ENCODE measurements at regions not wholly inside any gene's neighbourhood (a gene's known extent, or its start where the extent isn't known, plus 50 kb on each side); places are given as distances from the start of the nearest gene placed in this dataset.

GRCh38 chr13:106350208-106350607, 185.3 kb downstream of the EFNB2 start:
- no peak for DNase-seq (ENCODE audit: low read depth)

- no peak for DNase-seq (ENCODE audit: low read depth)
Measured at GRCh38 chr13:106349080-106349931, 186.2 kb downstream of the EFNB2 start.

- no peak for DNase-seq (ENCODE audit: low read depth)
Measured at GRCh38 chr13:106348075-106348840, 187.2 kb downstream of the EFNB2 start.

GRCh38 chr13:106344342-106344741, 191.1 kb downstream of the EFNB2 start:
- no peak for DNase-seq (ENCODE audit: low read depth)

- DNase-seq (ENCODE audit: low read depth) = no peak
Measured at GRCh38 chr13:106343836-106344235, 191.6 kb downstream of the EFNB2 start.

GRCh38 chr13:106340249-106340648, 195.2 kb downstream of the EFNB2 start:
- DNase-seq (ENCODE audit: low read depth) = no peak

- DNase-seq (ENCODE audit: low read depth) = no peak
Measured at GRCh38 chr13:106337096-106337850, 198.2 kb downstream of the EFNB2 start.

- DNase-seq (ENCODE audit: low read depth) = no peak
Measured at GRCh38 chr13:106336668-106337067, 198.8 kb downstream of the EFNB2 start.

GRCh38 chr13:106332621-106333020, 202.8 kb downstream of the EFNB2 start:
- no peak for DNase-seq (ENCODE audit: low read depth)

- DNase-seq (ENCODE audit: low read depth) = no peak
Measured at GRCh38 chr13:106331116-106331515, 204.3 kb downstream of the EFNB2 start.

GRCh38 chr13:106329941-106330340, 205.5 kb downstream of the EFNB2 start:
- no peak for DNase-seq (ENCODE audit: low read depth)

GRCh38 chr13:106326751-106327150, 208.7 kb downstream of the EFNB2 start:
- no peak for DNase-seq (ENCODE audit: low read depth)

GRCh38 chr13:106324444-106324843, 211.0 kb downstream of the EFNB2 start:
- no peak for DNase-seq (ENCODE audit: low read depth)

- no peak for DNase-seq (ENCODE audit: low read depth)
Measured at GRCh38 chr13:106322628-106323027, 212.8 kb downstream of the EFNB2 start.

- no peak for DNase-seq (ENCODE audit: low read depth)
Measured at GRCh38 chr13:106318941-106319411, 216.5 kb downstream of the EFNB2 start.

GRCh38 chr13:106314417-106314816, 221.0 kb downstream of the EFNB2 start:
- DNase-seq (ENCODE audit: low read depth) = no peak

GRCh38 chr13:106311004-106311403, 224.5 kb downstream of the EFNB2 start:
- DNase-seq (ENCODE audit: low read depth) = no peak

- DNase-seq (ENCODE audit: low read depth) = no peak
Measured at GRCh38 chr13:106310291-106310865, 225.1 kb downstream of the EFNB2 start.

- DNase-seq (ENCODE audit: low read depth) = no peak
Measured at GRCh38 chr13:106306748-106307277, 228.6 kb downstream of the EFNB2 start.

- no peak for DNase-seq (ENCODE audit: low read depth)
Measured at GRCh38 chr13:106302843-106303242, 232.6 kb downstream of the EFNB2 start.

- DNase-seq (ENCODE audit: low read depth) = no peak
Measured at GRCh38 chr13:106302011-106302410, 233.5 kb downstream of the EFNB2 start.

GRCh38 chr13:106299621-106300020, 235.8 kb downstream of the EFNB2 start:
- DNase-seq (ENCODE audit: low read depth) = no peak

Data from stimulated activated CD8-positive, alpha-beta memory T cell treated with anti-CD3 and anti-CD28 coated beads, Interleukin-4, amount 100 ng/mL, for 24 hours (primary cell).